ENCODE measurements at regions not wholly inside any gene's neighbourhood (a gene's known extent, or its start where the extent isn't known, plus 50 kb on each side); places are given as distances from the start of the nearest gene placed in this dataset.

GRCh38 chr13:111577208-111577828 lies 256.9 kb downstream of the TEX29 start:
- no peaks in the 10 kb centered on the region for H3K36me3 ChIP-seq
- 78 to 86% (median 82%) methylated on average over 9 of the region's 9 CpGs for WGBS, 4 donors
- peaks cover 0 to 31% (median 12%) of the 10 kb centered on the region in 12 donors for H3K9me3 ChIP-seq
- no peak for TF ChIP-seq CTCF (IDR thresholded peaks at IDR 0.05)
- no peak for TF ChIP-seq POLR2A (IDR thresholded peaks at IDR 0.05)
- H3K27ac ChIP-seq, result no peak overlapping the region
- intact Hi-C loops (cut with DNase I), result no loop called here
- ATAC-seq, result no peak
- peak in 1 of 5 donors; percentile 1 for DNase-seq
- H3K27me3 ChIP-seq, result peaks cover 0 to 4% (median 0%) of the 10 kb centered on the region in 9 donors
- no peak overlapping the region for H3K4me3 ChIP-seq
- H3K4me1 ChIP-seq, result no peaks in the 10 kb centered on the region

- 87 to 91% (median 89%) methylated on average over 14 to 15 of the region's 15 CpGs for WGBS, 4 donors
- no peak for TF ChIP-seq POLR2A (IDR thresholded peaks at IDR 0.05)
- no peak for TF ChIP-seq CTCF (IDR thresholded peaks at IDR 0.05)
- ATAC-seq, result no peak
Measured at GRCh38 chr13:111577956-111578605, 257.6 kb downstream of the TEX29 start.

GRCh38 chr13:111584101-111584672 lies 263.7 kb downstream of the TEX29 start:
- TF ChIP-seq POLR2A (IDR thresholded peaks at IDR 0.05) (no peak), CTCF (IDR thresholded peaks at IDR 0.05) (no peak)
- peaks cover 0 to 17% (median 0%) of the 10 kb centered on the region in 9 donors for H3K27me3 ChIP-seq
- WGBS, 4 donors, result 82 to 85% (median 82%) methylated on average over 22 of the region's 22 CpGs
- intact Hi-C loops (cut with DNase I), result no loop called here
- H3K4me1 ChIP-seq, result no peaks in the 10 kb centered on the region
- no peaks in the 10 kb centered on the region for H3K36me3 ChIP-seq
- DNase-seq (no peak), ATAC-seq (no peak)
- H3K4me3 ChIP-seq, result no peak overlapping the region
- H3K27ac ChIP-seq, result no peak overlapping the region
- H3K9me3 ChIP-seq, result peaks cover 0 to 14% (median 2%) of the 10 kb centered on the region in 12 donors

More at GRCh38 chr13:111577956-111578605, 257.6 kb downstream of the TEX29 start:
- DNase-seq, result no peak
- Histone ChIP-seq H3K4me3 (no peak overlapping the region), H3K27me3 (peaks cover 0 to 4% (median 0%) of the 10 kb centered on the region in 9 donors), H3K4me1 (no peaks in the 10 kb centered on the region), H3K36me3 (no peaks in the 10 kb centered on the region), H3K27ac (no peak overlapping the region), H3K9me3 (peaks cover 0 to 26% (median 12%) of the 10 kb centered on the region in 12 donors)
- intact Hi-C loops (cut with DNase I), result no loop called here

GRCh38 chr13:111584870-111585269 lies 264.4 kb downstream of the TEX29 start:
- ATAC-seq, result no peak
- peaks cover 0 to 17% (median 0%) of the 10 kb centered on the region in 9 donors for H3K27me3 ChIP-seq
- no peaks in the 10 kb centered on the region for H3K4me1 ChIP-seq
- WGBS, 4 donors, result 76 to 82% (median 77%) methylated on average over 13 of the region's 13 CpGs
- no peak for DNase-seq
- intact Hi-C loops (cut with DNase I), result no loop called here
- no peak for TF ChIP-seq CTCF (IDR thresholded peaks at IDR 0.05)
- no peak for TF ChIP-seq POLR2A (IDR thresholded peaks at IDR 0.05)
- H3K27ac ChIP-seq, result no peak overlapping the region
- peaks cover 0 to 11% (median 2%) of the 10 kb centered on the region in 12 donors for H3K9me3 ChIP-seq
- no peak overlapping the region for H3K4me3 ChIP-seq
- no peaks in the 10 kb centered on the region for H3K36me3 ChIP-seq
